GM19025 (cell line): ENCODE measurements at regions not wholly inside any gene's neighbourhood (a gene's known extent, or its start where the extent isn't known, plus 50 kb on each side); places are given as distances from the start of the nearest gene placed in this dataset.

Experiments
- ATAC-seq: cut with Tn5 transposase; IDR thresholded peaks from one replicate; pipeline ENCODE4 v1.9.1; 2021; ENCODE audit warnings: mild to moderate bottlenecking, low read depth, moderate library complexity; ENCODE audit not compliant: unreplicated experiment

- ATAC-seq, result no peak
Observed at GRCh38 chr10:125355657-125356056, 195.3 kb upstream of the CTBP2 start.

DNA sequence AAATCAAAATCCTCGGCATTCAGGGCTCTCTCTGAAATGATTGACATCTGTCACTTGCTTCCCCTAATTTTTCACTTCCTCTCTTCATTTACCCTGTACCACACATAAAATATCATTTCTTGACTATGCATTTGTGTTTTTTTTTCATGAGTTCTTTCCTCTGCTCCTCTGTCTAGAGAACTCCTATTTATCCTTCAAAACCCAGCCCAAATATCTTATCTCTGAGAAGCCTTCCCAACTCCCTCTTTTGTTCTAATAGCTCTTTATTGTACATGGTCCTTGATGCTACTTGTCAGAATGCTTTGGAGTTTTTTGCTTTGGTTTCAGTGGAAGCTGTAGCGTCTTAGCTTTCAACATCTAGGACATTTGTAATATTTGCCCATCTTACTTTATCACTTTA is 190.2 kb upstream of the CTBP2 start:
- no peak for ATAC-seq

GRCh38 chr10:125348536-125348935 is 188.2 kb upstream of the CTBP2 start:
- no peak for ATAC-seq

DNA sequence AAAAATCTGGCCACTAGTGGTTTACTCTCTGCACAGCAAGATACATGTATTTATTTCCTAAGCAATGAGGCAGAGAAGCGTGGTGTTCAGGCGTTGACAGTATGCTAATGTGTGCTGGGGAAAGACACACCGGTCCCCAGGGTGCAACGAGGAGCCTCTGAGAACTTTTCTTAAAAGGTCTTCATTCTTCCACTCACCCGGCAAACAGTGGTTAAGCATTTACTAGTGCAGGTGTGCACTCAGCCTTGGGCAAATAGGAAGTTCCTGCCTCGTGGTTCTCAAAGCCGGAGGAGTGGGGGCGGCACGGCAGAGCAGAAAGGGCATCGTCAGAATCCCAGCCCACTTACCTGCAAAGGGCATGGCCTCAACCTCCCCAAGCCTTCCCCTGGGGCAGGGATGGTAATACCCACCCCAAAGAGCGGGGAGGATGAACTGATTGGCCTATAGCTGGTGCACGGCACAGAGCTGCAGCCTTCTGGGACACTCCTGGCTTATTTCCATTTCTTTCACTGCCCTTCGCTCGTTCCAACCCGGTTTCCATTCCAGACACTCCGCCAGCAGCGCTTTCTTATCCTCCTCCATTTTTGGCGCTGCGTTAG is 184.3 kb upstream of the CTBP2 start:
- peak; percentile 84 for ATAC-seq

DNA sequence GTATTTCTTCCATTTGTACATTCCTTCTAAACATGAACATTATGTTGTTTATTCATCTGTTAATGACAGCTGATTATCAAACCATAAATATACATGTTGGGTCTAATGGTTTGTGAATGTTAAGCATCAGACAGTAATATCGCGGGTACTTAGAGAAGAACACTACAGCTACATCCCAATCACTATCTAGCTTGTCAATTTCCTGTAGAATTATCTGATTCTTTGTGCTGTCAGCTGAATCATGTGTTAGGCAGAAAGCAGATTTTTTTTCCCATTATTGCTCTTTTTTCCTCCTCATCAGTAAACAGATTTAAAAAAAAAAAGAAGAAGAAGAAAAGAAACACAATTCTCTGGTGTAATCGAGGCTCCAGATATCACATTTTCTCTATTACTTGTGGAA is 183.6 kb upstream of the CTBP2 start:
- no peak for ATAC-seq

DNA sequence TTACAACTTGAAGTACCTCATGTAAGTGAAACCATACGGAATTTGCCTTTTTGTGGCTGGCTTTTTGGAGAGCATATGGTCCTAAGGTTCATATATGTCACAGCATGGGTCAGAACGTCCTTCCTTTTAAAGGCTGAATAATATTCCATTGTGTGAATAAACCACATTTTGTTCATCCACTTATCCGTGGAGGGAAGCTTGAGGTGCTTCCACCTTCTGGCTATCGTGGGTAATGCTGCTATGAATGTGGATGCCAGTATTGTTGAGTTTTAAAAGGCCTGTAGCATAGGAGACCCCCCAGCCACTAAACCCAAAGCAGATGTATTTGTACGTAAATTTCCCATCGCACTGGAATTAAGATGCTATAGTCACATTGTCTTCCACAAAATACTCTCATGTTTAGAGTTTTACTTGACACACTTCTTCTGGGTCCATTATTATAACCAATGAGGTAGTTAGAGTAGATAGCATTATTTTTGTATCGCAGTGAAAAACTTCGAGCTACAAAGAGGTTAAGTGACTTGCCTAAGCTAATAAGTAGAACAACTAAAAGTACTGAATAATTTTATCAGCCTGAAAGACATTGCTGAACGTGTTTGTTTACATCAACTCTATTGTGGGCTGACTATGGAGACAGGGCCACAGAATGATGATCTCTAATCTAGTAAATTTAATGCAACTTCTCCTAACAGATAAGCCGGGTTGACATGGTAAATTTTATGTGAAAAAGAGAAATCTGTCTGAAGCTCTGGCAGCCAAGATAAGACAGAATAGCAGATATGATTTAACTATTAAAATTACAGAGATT is 183.0 kb upstream of the CTBP2 start:
- ATAC-seq, result no peak

DNA sequence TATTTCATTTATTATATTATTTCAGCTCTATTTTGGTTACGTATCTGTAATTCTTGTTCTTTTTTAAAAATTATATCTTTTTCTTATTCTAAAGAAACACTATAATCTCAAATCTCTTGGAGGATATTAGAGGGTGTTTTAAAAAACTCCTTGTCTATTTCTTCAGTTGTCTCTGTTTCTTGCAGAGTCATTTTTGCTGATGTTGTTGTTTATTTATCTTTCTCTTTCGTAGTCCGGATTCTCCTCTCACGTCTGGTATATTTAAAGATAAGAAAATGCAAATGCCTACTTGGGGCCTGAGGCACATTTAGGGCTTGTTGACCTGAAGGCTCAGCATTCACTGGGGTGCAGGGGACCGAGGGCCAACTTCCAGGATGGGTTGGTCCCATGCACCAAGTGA is 181.2 kb upstream of the CTBP2 start:
- no peak for ATAC-seq

DNA sequence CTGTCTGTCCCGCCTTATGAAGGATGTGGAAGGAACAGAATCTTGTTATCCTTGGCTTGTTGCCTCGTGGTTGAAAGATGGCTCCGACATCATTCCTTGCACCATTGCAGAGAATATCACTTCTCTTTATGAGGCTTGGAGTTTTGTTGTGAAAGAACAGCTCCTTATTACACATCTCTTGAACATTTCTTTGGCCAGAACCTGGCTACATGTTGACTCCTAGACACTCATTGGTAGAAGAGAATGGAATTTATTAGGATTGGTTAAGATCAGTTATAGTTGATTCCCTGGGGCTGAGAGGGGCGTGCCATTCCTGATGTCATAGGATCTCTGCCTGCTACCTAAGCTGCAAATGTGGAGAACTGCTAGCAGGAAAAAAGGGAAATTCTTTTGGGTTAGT is 180.5 kb upstream of the CTBP2 start:
- ATAC-seq, result no peak

DNA sequence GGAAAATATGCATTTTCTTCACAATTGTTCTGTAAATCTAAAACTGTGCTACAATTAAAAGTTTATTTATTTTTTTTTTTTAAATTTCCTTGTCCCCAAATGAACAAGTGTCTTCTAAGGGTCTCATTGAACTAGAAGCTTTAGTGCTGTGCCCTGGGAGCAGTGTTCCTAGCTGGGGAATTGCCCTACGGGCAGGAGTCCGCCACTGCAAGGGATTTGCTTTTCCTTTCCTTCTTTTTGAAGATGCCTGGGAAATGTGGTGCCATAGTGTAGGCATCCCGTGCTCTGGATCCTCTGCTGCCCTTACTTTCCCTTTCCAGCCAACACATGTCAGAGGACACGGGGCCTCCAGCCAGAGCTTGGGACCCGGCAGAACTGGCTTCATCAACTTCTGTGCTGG is 177.1 kb upstream of the CTBP2 start:
- no peak for ATAC-seq

- no peak for ATAC-seq
Observed at GRCh38 chr10:125334545-125334944, 174.2 kb upstream of the CTBP2 start.

GRCh38 chr10:125333769-125334168 is 173.4 kb upstream of the CTBP2 start:
- no peak for ATAC-seq

- ATAC-seq, result no peak
Observed at GRCh38 chr10:125333209-125333591, 172.8 kb upstream of the CTBP2 start.

DNA sequence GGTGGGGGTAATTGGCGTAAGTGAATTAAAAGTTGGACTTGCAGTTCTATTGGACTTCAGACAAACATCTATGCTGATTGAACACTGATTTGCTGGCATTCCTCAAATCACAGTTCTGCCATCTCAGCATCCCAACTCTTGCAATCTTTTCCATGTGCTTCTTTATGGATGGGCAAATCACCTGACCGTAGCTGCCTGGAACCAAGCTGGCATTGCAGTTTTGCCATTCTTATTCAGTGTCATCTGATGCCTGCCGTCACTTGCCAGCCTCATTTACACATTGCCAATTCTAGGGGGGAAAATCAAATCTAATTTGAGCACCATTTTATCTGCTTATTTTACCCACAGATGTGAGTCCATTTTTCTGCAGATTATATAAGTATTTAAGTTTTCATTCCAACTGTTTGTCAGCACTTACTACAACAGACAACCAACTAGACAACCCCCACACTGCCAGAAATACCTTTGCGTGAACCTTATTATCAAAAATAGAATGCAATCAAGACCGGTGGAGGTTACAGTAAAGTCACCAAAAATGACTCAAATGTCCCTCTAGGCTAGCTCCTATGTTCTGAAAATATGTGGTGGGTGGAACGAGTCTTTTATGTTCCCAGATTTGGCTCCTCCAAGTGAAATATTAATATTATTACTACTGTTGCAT is 172.3 kb upstream of the CTBP2 start:
- ATAC-seq, result no peak

DNA sequence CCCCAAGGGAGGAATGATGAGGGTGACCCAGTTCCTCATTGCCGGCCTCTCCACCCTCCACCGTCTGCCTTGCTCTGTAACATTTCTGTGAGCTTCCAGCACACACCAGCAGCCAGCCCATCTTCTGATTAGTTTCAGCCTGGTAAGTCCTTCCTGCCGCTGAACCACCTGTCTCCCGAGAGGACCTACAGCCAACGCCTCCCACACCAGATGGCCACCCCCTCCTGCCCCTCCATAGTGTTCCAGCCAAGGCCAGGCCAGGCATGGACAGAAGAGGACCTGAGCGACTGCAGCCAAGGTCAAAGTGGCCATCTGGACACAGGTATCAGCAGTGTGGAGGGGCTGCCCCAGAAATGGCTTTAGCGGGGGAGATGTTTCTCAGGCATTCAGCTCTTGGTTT is 170.7 kb upstream of the CTBP2 start:
- no peak for ATAC-seq

DNA sequence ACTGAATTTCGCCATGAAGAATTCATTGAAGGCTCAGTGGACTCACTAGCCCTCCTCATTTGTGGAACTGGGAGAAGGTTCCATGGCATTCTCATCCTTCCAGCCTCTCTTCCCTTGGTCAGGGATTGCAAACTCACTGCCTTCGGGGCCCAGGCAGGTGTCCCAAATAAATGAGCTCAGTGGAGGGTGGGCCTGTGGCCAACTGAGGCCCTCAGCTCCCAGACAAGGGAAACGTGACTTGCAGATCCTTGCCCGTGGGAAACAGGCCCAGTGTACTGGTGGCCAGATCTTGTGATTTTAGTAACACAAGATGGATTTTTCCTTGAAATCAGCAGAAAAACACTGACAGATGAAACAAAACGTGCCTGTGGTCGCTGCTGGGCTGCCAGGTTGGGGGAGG is 168.7 kb upstream of the CTBP2 start:
- ATAC-seq, result no peak

DNA sequence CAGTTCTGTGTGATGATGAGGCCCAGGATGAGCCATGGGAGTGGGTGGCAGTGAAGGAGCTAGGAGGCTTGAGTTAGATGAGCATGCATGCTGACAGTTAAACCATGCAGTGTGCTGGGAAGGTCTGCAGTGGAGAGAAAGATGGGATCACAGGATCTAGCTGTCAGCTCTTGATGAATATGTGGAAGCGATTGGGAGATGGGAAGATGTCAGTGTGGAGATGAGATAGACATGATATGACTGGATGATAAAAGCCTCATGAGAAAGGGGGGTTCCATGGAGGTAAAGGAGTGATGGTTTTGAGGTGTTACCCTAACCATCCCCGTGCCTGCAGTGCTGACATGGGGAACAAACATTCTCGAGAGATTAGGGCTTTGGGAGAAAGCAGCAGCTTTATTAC is 165.0 kb upstream of the CTBP2 start:
- no peak for ATAC-seq

DNA sequence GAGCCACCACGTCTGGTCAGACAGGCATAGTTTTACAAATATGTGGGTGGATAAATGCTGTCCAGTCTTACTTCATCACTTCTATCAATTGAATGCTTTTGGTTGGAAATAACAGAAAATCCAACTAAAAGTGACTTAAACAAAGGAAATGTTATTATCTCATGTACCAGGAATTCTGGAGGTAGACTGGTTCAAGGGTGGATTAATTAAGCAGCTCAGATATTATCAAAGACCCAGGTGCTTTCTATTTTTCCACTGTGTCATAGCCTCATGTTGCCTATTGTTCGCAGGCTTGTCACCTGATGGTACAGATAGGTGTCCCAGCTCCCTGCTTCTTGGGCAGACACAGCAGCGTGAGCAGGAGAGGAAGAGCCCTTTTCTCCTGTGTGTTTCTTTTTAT is 156.1 kb upstream of the CTBP2 start:
- no peak for ATAC-seq

GRCh38 chr10:125300937-125301336 is 140.6 kb upstream of the CTBP2 start:
- no peak for ATAC-seq

DNA sequence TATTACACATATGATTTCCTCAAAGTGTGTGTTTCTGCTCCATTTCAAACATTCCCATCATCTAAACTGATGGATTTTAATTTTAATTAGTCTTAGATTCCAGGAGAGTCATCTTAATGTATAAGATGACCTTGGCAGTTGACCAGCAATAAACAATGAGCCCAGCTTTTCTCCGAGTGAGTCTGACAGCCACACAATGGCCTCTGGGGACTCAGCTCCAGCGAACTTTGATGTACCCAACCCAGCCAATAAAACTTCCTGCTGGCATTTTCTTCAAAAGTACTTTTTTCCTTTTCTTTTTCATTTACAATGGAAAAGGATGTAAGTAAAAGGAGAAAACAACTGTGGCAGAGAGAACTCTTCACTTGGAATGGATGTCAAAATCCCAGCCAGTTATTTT is 139.1 kb upstream of the CTBP2 start:
- no peak for ATAC-seq

DNA sequence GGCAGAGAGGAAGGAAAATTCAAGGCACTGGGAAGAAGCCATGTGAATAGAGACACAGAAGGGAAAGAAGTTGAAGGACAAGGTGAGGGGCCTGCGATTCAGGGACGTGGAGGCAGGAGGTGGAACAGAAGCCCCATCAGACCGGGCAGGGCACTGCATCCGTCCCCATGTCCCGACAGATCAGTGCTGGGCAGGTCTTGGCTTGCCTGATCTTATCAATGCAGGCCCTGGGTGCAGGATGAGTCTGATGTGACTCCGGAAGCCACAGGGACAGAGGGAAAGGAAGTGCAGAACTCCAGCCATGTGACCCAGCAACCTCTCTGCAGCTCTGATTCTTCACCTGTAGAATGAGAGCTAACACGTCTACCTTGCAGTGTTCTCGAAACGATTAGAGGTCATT is 136.2 kb upstream of the CTBP2 start:
- ATAC-seq, result no peak

DNA sequence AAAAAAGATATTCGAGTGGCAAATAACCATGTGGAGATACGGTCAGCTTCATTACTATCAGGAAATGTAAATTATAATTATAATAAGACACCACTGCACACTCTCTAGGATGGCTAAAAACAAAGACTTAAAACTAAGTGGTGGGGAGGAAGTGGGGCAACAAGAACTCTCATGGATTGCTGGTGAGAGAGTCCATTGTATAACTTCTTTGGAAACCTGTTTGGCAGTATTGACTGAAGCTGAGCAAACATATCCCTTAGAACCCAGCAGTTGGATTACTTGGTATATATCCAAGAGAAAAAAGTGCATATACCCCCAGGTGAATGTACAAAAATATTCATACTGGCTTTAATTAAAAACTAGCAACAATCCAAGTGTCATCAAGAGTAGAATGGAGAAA is 133.7 kb upstream of the CTBP2 start:
- ATAC-seq, result no peak

- ATAC-seq, result no peak
Observed at GRCh38 chr10:125291836-125292235, 131.5 kb upstream of the CTBP2 start.
